ENCODE measurements at regions not wholly inside any gene's neighbourhood (a gene's known extent, or its start where the extent isn't known, plus 50 kb on each side); places are given as distances from the start of the nearest gene placed in this dataset.

DNA sequence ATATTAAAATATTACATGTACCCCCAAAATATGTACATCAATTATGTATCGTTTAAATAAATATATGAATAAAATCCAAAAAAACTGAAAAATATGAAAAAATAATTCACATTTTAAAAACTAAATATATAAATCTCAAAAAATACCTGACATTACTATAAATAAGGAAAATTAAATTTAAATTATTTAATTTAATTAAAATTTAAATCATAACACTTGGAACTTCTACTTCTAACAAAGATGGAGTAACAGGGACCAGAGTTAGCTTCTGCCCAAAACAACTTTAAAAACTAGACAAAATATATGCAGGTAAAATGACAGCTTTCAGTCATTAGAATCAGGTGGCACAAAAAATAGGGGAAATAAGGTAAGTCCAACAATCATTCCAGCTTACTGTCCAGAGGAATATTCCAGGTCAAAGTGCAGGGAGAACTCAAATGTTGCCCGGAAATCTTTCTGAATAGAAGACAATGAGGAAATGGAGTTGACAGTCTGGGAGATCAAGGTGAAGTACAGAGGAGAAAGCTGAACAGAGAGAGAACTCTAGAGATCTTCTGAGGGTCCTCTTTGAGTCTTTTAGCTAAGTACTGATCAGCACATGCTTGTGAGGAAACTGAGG lies 207.7 kb upstream of the ATP11B start:
- intact Hi-C loops (cut with DNase I), result no loop called here
- Histone ChIP-seq H3K27me3 (no peaks in the 10 kb centered on the region), H3K27ac (no peak overlapping the region), H3K9me3 (no peaks in the 10 kb centered on the region), H3K36me3 (replicated peaks in 1 of 2; ENCODE audit: insufficient read depth in 1 of 2, low read depth in 2 of 2) (no peaks in the 10 kb centered on the region), H3K4me3 (no peak overlapping the region), H3K4me1 (no peaks in the 10 kb centered on the region)
- DNase-seq, result no peak
- TF ChIP-seq POLR2A (IDR thresholded peaks at IDR 0.05) (no peak), CTCF (IDR thresholded peaks at IDR 0.05) (no peak)
- 62 to 65% methylated on average over 2 of the region's 2 CpGs for WGBS, 2 donors
- no peak for ATAC-seq

DNA sequence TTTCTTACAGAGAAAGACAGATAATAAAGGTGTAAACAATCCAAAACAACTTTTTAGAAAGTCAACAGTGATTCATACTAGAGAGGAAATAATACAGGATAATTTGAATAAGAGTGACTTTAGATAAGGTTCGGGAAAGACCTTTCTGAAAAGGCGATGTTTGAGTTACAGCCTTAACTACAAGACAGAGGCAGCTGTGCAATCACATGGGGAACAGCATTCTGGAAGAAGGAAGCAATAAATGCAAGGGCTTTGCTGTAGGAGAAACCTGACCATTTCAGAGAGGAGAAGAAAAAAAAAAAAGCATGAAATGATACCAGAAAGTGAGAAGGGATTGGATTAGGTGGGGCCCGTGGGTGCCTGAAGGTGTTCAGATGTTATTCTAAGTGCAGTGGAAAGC lies 200.6 kb upstream of the ATP11B start:
- Histone ChIP-seq H3K4me3 (no peak overlapping the region), H3K9me3 (no peaks in the 10 kb centered on the region), H3K36me3 (replicated peaks in 1 of 2; ENCODE audit: insufficient read depth in 1 of 2, low read depth in 2 of 2) (no peaks in the 10 kb centered on the region), H3K27ac (no peak overlapping the region), H3K27me3 (no peaks in the 10 kb centered on the region), H3K4me1 (peaks cover 16% of the 10 kb centered on the region)
- WGBS, 2 donors, result 72 to 75% methylated on average over 3 of the region's 3 CpGs
- TF ChIP-seq CTCF (IDR thresholded peaks at IDR 0.05), result no peak
- TF ChIP-seq POLR2A (IDR thresholded peaks at IDR 0.05), result no peak
- no peak for DNase-seq
- no peak for ATAC-seq
- intact Hi-C loops (cut with DNase I), result no loop called here

- no peak overlapping the region for H3K27ac ChIP-seq
- no peak for TF ChIP-seq POLR2A (IDR thresholded peaks at IDR 0.05)
- TF ChIP-seq CTCF (IDR thresholded peaks at IDR 0.05), result no peak
- DNase-seq, result no peak
- no peaks in the 10 kb centered on the region for H3K36me3 ChIP-seq (replicated peaks in 1 of 2; ENCODE audit: insufficient read depth in 1 of 2, low read depth in 2 of 2)
- peaks cover 17% of the 10 kb centered on the region for H3K4me1 ChIP-seq
- no peak overlapping the region for H3K4me3 ChIP-seq
- no peak for ATAC-seq
- H3K27me3 ChIP-seq, result no peaks in the 10 kb centered on the region
- intact Hi-C loops (cut with DNase I), result no loop called here
- WGBS, 2 donors, result 62 to 63% methylated on average over 17 of the region's 17 CpGs
- no peaks in the 10 kb centered on the region for H3K9me3 ChIP-seq
Measured at GRCh38 chr3:182596676-182597410, 196.5 kb upstream of the ATP11B start.

- DNase-seq (no peak), ATAC-seq (no peak)
- TF ChIP-seq CTCF (IDR thresholded peaks at IDR 0.05) (no peak), POLR2A (IDR thresholded peaks at IDR 0.05) (no peak)
- intact Hi-C loops (cut with DNase I), result no loop called here
- H3K27me3 ChIP-seq, result no peaks in the 10 kb centered on the region
- 44 to 50% methylated on average over 3 of the region's 3 CpGs for WGBS, 2 donors
- no peaks in the 10 kb centered on the region for H3K36me3 ChIP-seq (replicated peaks in 1 of 2; ENCODE audit: insufficient read depth in 1 of 2, low read depth in 2 of 2)
- H3K4me1 ChIP-seq, result peaks cover 17% of the 10 kb centered on the region
- no peak overlapping the region for H3K4me3 ChIP-seq
- H3K27ac ChIP-seq, result no peak overlapping the region
- no peaks in the 10 kb centered on the region for H3K9me3 ChIP-seq
Measured at GRCh38 chr3:182597621-182598041, 195.7 kb upstream of the ATP11B start.

GRCh38 chr3:182601597-182601996 lies 191.7 kb upstream of the ATP11B start:
- no peak overlapping the region for H3K27ac ChIP-seq
- WGBS, 2 donors, result 66 to 68% methylated on average over 2 of the region's 2 CpGs
- no peaks in the 10 kb centered on the region for H3K36me3 ChIP-seq (replicated peaks in 1 of 2; ENCODE audit: insufficient read depth in 1 of 2, low read depth in 2 of 2)
- no peaks in the 10 kb centered on the region for H3K27me3 ChIP-seq
- peaks cover 25% of the 10 kb centered on the region for H3K4me1 ChIP-seq
- intact Hi-C loops (cut with DNase I), result no loop called here
- no peak for DNase-seq
- TF ChIP-seq CTCF (IDR thresholded peaks at IDR 0.05), result no peak
- TF ChIP-seq POLR2A (IDR thresholded peaks at IDR 0.05), result no peak
- no peaks in the 10 kb centered on the region for H3K9me3 ChIP-seq
- no peak for ATAC-seq
- H3K4me3 ChIP-seq, result no peak overlapping the region

All from body of pancreas (tissue), 4 donors.